ENCODE measurements at regions not wholly inside any gene's neighbourhood (a gene's known extent, or its start where the extent isn't known, plus 50 kb on each side); places are given as distances from the start of the nearest gene placed in this dataset.
"Not testable (repeated sequence)": the region's sequence is repeated elsewhere in the genome, so short reads cannot be mapped to it uniquely, and the experiment has no call there.

DNA sequence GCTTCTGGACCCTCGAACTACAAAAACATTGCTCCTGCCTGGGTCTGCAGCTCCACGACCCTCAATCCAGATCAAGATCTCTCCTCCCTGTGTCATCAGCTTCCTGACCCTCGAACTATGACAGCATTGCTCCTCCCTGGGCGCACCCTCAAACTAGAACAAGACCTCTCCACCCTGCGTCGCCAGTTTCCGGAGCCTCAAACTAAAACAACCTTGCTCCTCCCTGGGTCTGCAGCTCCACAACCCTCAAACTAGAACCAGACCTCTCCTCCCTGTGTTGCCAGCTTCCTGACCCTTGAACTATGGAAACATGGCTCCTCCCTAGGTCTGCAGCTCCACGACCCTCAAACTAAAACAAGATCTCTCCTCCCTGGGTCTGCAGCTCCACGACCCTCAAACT is 339.7 kb upstream of the SULF2 start:
- DNase-seq (ENCODE audit: low spot score), result no peak

DNA sequence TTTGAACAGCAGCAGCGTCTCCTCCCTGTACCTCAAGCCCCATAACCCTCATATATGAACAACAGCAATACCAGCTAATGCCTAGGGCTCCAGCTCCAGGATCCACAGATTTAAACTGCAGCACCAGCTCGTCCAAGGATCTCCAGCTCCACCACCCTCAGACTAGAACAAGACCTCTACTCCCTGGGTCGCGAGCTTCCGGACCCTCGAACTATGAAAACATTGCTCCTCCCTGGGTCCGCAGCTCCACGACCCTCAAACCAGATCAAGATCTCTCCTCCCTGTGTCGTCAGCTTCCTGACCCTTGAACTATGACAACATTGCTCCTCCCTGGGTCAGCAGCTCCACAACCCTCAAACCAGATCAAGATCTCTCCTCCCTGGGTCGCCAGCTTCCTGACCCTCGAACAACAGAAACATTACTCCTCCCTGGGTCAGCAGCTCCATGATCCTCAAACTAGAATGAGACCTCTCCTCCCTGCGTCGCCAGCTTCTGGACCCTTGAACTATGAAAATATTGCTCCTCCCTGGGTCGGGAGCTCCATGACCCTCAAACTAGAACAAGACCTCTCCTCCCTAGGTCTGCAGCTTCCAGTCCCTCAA is 339.0 kb upstream of the SULF2 start:
- DNase-seq (ENCODE audit: low spot score), result no peak

DNA sequence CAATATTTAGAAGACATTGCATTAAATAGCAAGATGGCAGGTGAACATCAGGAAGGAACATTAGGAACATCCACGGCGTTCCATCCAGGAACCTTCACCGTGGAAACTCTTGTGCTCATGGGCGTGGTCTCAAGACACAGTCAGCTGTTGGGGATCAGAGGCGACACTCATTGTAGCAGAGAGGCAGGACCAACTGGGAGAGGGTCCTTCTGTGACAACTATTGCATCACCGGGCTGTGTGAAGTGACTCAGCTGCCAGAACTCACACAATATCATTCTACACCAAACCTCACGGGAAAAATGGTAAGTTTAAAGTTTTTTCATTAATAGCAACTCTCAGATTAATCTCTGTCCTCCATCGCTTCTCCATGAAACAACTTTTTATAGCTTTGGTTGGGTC is 334.8 kb upstream of the SULF2 start:
- no peak for DNase-seq (ENCODE audit: low spot score)

DNA sequence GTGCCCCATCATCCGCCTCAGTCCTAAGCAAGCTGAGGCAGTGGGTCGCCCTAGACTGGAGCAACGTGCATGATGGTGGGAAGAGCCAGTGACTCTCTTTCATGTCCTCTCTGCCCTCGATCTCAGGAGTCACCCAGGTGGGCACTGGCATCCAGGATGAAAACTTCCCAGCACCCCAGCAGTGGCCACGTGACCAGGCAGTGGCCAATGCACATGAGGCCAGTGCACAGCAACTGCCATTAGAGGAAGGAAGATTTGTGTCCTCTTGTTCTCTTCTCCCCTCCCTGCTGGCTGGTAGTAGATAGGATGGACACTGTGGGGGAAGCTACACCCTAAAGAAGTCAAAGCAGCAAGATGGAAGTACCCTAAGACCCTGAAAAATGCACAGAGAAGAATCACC is 334.1 kb upstream of the SULF2 start:
- DNase-seq (ENCODE audit: low spot score), result not testable (repeated sequence)

DNA sequence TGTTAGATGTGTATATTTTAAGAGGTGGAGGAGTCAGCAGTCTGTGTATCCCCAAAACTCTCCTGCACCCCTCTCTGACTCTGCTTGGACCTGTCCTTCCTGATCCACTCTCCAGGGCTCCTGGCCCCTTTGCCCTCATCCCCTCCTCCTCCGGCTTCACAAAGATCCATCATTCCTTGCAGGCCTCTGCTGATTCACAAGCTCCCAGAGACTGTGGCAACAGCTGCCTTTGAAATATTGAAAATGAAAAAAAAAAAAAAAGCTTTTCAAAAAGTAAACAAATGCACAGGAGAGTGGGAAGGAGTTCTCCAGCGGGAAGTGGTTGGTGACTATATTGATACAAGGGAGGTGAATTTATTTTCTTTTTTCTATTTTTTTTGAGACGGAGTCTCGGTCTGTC is 330.2 kb upstream of the SULF2 start:
- DNase-seq (ENCODE audit: low spot score), result no peak

DNA sequence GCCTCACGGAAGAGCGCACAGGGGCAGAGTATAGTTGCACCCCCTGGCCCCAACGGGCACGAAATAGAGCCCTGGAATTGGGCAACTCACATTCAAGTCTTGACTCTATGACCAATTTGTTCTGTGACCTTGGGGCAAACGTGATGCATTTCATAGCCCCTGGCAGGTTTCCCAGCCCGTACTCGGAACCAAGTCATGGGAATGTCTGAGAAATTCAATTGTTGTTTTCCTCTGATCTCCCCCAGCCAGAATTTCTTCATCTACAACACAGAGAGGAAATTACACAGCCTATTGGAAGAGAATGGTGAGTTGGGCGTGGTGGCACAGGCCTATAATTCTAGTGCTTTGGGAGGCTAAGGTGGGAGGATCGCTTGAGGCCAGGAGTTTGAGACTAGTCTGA is 322.3 kb upstream of the SULF2 start:
- no peak for DNase-seq (ENCODE audit: low spot score)

DNA sequence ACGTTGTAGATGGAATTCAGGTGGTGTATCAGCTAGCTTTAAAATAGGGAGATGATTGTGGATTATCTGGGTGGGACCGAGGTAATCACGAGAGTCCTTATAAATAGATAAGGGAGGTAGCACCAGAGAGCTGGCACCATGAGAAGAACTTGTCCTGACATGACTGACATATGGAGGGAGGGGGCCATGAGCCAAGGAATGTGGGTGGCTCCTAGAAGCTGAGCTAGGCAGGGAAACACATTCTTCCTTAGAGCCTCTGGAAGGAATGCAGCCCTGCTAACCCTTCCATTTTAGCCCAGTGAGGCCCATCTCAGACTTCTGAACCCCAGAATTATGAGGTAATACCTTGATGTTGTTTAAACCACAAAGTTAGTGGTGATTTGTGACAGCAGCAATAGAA is 321.1 kb upstream of the SULF2 start:
- no peak for DNase-seq (ENCODE audit: low spot score)

DNA sequence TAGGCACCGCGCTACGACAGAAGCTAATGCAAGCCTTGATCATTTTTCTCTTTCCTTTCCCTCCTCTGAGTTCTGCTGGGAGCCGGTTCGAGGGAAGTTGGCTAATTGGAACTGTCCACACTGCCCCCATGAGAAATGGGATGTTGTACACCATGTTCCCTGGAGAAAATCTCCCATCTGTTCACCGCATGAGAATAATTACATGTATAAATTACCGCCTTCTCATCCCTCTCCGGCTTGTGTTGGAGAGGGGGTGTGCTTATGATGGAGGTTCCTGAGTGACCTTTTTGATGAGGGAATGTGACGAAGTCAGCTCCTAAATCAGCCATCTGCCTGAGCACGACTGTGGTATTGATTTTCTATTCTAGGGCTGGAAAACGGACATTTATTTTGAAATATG is 320.2 kb upstream of the SULF2 start:
- no peak for DNase-seq (ENCODE audit: low spot score)

DNA sequence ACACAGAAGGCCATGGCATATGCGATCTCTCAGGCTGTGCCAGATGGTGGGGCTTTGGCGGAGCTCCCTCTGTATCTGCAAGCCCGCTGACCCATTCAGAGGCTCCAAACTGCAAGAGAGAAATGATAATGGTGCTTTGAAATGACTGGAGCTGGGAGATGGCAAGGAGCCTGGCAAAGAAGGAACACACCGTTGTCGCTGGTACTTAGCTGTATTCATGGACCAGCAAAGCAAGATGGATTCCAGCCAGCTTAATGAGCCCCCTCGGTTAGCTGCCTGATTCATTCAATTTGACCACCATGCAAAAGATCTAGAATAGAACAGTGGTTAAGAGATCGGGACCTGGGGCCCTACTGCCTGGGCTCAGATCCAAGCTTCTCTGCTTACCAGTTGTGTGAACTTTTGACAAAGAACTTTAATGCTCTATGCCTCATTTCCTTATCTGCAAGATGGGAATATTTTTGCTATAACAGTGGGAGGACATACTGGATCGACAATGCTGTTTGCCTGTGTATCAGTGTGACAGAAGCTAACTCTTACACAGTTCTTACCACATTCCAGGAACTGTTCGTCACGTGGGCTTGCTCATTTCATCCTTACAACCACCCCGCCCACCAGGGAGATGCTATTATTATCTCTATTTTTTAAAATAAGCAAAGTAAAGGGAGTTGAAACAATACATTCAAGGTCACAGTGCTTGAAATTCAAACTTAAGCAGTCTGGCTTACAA is 317.8 kb upstream of the SULF2 start:
- no peak for DNase-seq (ENCODE audit: low spot score)

DNA sequence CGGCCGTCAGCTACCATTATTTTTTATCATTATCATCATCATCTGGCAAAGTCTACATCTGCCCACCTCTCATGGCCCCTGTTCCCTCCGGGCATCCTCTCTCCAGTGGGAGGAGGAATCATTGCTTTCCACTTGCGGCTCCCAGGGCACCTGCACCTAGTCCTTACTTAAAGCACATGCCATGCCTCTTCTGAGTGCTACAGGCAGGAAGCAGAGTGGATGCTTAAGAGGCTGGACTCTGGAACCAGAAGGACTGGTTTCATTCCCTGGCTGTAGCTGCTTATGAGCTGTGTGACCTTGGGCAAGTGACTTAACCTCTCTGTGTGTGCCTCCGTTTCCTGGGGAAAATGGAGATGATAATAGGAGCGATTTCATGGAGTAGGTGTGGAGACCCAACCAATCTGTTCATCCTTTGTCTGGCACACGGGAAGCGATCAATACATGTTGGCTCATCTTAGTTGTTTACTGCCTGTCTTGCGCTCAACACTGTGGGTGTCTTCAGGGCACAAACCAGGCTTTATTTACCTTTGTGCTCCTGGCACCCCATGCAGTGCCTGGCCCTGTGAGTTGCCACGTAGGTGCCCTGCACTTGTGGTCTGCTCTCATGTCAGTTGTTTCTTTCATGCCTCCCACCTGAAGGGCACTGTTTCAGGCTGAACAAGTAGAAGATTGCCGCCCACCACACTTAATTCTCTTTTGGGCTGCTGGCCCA is 317.0 kb upstream of the SULF2 start:
- DNase-seq (ENCODE audit: low spot score), result no peak

DNA sequence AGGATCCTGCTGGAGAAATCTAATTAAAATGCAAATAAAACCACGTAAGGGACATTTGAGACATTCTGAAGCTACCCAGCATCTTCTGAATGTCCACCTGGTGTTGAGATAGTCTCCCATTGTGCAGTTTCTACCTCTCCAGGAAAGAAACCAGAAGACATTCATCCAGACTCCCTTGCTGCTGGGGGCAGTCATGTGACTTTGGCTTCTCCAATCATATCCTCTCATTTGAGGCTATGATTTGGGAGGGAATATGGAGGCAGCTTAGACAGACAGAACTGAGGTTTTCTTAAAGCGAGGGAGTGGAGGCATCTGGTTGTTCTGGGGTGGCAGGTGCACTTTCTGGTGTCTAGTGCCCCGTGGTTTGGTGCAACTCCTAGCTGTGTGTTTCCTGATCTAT is 315.2 kb upstream of the SULF2 start:
- no peak for DNase-seq (ENCODE audit: low spot score)

DNA sequence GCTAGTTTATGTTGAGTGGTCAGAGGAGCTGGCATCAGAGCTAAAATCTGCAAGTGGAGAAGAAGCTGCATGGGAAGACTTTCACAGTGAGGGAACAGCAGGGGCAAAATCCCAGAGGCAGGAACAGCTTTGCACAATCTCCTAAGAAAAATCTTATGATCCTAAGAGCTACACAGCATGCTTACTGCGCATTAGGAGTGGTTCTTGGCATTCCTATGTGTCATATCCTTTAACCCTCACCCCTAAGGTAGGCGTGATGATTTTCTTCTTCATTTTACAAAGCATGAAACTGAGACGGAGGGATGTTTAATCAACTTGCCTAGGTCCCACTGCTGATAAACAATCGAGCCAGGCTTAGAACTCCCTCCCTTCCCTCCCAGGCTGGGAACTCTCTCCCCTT is 313.6 kb upstream of the SULF2 start:
- DNase-seq (ENCODE audit: low spot score), result no peak

DNA sequence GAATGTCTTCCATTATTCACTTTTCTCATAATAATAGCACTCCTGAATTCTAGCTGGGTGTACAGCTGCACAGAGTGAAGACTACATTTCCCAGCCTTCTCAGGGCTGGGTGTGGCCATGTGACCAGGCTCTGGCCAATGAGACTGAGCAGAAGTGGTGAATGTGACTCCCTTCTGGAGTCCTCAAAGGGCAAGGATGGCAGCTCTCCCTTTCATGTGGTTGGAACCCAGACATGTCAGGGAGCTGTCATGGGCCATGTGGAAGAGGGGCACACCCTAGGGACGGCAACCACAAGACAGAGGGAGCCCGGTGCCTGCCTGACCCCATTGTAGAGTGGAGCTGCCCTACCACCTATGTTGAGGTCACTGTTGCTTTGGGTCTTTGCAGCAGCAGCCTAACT is 312.8 kb upstream of the SULF2 start:
- no peak for DNase-seq (ENCODE audit: low spot score)

DNA sequence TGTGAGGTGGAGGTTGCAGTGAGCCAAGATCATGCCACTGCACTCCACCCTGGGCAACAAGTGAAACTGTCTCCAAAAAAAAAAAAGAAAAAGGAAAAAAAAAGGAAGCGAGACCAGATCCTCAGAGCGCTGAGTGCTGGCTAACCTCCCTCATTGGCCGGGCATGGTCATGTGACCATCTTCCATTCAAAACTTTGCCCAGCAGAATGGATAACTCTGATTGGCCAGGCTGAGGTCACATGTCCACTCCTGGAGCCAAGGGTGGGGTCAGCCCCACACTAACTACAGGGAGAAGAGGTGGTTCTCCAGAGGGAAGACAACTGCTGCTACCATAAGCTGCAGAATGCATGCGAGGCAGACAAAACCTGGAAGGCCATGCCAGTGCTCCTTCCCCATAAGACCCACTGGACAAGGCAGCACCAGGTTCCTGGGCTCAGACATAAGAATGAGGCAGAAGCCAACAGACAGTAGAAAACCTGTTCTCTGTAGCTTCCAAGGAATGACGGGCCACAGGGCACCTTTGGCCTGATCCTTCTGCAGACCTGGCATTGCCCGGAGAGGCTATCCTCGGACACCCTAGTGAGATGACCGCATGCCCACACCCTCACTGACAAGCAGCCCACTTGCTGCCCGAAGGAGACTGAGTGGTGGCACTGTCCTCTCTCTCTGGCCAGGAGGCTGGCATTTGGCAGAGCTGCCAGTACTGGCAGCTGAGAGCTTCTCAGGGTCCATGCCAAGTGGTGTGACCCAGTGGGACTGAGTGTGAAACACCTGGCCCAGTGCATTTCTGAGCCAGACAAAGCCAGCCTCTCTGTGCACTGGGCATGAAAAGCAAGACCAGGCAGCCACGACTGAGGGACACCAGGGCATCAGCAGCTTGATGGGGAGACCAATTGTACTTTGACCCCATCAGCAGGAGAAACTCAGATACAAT is 311.9 kb upstream of the SULF2 start:
- DNase-seq (ENCODE audit: low spot score), result no peak

DNA sequence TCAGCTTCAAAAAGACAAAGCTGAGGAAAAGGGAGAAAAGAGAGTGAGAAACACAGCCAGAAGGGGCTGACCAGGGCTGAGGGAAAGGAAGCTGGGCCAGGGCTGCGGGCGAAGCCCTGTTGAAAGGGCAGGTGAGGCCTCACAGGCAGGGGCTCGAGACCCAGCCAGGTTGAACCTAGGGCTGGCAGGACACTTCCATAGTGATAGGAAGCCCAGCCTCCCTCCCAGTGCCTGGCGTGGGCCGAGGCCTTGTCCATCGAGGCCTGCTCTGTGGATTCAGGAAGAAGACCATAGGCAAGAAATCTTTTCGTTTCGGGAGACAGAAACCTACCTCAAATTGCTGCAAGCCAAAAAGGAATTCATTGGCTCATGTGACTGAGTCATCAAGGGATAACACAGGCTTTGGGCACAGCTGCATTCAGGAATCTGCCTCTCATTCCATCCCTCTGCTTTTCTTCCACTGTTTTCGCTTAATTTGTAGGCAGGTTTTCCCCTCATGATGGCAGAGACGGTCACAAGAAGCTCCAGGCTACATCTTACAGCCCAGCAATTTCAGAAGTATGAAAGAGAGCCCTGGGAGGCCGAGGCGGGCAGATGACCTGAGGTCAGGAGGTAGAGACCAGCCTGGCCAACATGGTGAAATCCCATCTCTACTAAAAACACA is 311.1 kb upstream of the SULF2 start:
- no peak for DNase-seq (ENCODE audit: low spot score)

DNA sequence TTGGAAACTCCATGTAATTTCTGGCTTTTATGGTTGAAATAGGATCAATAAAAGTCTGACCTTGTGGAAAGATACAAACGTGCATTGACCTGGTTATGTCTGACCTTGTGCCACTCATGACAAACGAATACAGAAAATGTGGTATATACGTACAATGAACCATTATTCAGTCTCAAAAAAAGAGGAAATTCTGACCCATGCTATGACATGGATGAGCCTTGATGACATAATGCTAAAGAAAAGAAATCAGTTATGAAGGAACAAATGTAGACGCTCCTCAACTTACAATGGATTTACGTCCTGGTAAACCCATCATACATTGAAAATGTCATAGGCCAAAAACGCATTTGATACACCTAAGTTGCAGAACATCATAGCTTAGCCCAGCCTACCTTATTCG is 309.7 kb upstream of the SULF2 start:
- no peak for DNase-seq (ENCODE audit: low spot score)

DNA sequence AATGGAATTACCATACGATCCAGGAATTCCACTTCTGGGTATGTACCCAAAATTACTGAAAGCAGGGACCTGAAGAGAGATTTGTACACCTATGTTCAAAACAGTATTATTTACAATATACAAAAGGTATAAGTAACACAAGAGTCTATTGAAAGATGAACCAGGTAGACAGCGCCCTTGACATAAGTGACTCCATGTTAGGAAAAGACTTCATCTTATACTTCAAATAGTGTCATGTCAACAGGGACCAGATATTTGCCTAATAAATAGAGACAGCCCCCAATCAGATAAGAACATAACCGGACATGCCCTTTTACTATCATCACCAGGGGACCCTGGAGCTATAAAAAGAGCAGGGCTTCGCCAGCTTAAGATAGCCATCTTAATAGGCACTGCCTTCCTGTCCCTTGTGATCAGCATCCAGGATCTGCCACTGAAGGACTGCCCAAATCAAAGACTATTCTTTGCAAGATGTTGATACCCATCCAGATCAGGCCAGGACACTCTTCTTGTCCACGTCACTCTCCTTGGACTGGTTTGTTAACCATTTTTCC is 309.0 kb upstream of the SULF2 start:
- DNase-seq (ENCODE audit: low spot score), result no peak

DNA sequence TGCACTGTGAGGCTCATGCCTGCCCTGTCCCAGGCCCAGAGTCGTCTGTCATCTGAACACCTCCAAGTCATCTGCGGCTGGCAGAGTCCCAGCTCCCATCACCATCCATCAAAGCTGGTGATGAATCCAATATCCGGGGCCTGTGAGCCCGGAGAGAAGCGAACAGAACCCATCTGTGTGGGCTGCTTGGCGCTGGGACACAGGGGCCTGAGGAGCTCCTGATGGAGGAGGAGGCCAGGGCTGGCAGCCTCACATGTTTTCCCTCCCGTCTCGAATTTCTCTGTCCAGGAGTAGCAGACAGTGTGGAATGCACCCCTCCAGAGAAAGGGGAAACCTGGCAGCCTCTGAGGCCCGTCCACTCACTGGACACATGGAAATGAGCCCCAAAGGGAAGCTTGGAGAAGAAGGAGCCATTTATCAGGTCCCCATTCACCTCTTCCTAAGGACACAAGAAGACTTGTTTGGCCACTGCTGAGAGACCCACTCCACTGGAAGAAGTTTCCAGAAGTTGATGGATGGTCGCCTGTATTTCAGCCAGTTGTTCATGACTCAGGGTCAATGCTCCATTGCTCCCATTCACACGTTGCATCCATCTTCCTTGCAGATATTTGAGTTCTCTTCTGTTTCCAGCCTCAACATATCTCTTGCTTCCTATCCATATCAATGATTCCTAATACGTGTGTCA is 307.5 kb upstream of the SULF2 start:
- DNase-seq (ENCODE audit: low spot score), result no peak

DNA sequence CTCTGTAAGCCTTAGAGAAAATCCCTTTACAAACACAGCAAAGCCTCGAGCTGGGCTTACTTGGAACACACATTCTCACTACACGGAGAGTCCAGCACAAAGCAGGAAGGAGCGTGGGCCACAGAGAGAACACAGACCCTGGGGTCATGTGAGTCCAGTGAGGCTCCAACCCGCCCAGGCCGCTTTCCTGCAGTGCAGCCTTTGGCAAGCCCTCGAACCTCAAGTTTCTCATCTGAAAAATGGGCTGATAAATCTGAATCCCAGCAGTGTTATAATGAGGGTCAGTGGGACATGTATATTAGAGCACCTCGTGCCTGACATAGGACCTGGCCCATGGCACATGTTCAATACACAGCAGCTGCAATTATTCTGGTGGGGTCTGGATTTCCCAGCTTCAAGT is 305.5 kb upstream of the SULF2 start:
- no peak for DNase-seq (ENCODE audit: low spot score)

DNA sequence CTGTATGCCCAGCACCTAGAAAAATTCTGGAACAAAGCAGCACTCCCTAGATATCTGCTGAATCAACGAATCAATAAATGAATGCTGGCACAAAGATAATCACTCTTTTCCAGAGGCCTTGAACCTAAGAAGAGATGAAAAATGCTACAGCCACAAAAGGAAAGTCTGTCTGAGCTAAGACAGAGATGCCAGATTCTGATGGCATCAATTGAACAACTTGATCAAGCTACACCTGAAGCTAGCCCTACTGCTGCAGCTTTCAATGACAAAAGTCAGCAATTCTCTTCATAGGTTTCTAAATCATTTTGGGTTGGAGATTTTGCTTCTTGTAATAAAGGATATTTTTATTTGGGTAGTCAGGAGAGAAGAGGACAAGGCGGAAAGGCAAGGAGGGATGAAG is 305.0 kb upstream of the SULF2 start:
- DNase-seq (ENCODE audit: low spot score), result no peak

DNA sequence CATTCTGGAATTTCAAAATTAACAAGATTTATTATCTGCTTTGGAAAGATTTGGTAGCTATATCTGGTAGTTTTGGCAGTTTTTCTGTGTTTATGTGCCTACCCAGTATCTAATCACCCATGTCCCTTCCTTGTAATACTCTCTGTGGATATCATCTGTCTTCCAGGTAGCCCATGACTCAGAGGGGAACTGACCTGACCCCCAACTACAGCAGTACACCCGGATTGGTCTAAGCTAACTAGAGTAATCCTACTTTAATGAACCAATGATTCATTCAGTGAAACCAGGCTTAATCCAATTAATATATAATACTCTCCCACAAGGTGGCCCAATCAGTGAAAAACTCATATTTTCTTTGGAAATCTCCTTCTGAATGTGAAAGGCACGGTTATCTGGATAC is 295.3 kb upstream of the SULF2 start:
- DNase-seq (ENCODE audit: low spot score), result no peak

Measured in AG08396 (cell line).